Brain pericyte (primary cell): ENCODE measurements at regions not wholly inside any gene's neighbourhood (a gene's known extent, or its start where the extent isn't known, plus 50 kb on each side); places are given as distances from the start of the nearest gene placed in this dataset.

Experiments used
- DNase-seq: peaks from one replicate; pipeline ENCODE4 v3.0.0-alpha.2; 2012; ENCODE audit warnings: low read depth, low spot score

DNA sequence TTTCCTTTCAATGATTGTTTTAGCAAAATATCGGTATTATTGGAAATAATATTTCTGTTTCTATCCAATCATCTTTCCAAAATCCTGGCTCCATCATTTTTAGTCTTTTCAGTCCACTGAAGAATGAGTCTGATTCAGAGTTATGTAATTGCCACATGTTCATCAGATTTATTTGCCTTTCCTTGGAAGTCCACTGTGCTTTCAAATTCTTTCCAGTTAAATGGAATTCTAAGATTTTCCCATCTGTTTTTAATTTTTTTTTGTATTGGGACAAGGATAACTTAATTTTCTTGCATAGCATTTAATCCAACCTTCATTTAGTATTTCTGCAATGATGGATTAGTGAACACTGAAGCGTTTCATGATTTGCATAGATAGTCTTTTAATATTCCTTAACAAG, 521.5 kb upstream of the NRXN1 start:
- no peak for DNase-seq

DNA sequence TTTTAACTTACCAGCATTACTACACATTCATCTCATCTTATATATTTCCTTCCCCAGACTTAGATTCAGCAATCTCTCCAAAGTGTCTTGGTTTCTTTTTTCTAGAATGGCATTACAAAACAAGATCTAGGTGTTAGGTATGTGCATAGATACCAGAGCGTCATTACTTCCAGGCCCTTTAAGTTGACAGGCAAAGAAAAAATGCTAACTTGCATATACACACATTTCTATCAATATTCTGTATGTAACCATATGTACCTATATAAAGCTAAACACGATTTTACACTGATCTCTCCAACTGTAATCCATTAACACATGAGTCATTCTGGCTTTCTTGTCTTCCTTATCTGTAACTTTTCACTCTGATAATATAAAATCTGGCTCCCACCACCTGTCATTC, 503.8 kb upstream of the NRXN1 start:
- no peak for DNase-seq

DNA sequence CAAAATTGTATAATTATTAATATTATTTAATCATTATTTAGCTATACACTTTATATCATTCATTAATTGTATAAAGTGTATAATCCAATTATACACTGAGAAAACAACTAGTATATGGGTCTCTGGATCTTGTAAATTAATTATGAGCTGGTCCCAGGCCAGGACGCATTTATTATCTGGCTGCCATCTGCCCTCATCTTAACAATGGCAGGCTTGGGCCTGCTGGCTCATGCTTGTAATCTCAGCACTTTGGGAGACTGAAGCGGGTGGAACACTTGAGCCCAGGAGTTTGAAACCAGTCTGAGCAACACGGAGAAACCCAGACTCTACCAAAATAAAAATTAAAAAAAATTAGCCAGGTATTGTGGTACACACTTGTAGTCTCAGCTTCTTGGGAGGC, 502.2 kb upstream of the NRXN1 start:
- no peak for DNase-seq

DNA sequence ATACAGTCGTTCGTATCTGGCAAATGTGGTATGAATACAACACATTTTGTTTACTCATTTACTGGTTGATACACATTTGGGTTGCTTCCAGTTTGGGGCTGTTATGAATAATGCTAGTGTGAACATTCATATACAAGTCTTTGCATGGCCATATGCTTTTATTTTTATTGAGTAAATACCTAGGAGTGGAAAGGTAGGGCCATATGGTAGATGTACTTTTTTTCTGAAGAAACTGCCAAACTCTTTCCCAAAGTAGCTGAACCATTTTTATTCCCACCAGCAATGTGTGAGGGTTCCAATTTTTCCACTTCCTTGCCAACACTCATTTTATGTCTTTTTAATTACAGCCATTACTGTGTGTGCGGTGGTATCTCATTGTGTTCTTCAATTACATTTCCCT, 496.2 kb upstream of the NRXN1 start:
- no peak for DNase-seq

DNA sequence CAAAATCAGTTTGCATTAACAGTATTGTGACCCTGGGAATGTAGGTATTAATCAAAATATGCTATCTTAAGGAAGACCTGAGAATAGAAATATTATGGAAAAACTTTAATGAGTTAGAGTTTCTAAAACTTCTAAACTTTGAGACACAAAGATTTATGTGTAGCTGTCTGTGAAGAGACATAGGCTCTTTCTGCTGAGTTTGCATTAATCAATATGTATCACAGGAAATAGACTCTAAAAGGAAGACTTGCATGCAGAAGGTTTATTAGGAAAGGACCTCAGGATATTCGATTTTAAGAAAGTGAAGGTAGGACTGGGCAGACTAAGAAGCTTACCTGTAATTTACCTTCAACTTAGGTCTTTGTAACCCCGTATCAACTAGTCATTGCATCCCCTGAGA, 494.8 kb upstream of the NRXN1 start:
- no peak for DNase-seq

DNA sequence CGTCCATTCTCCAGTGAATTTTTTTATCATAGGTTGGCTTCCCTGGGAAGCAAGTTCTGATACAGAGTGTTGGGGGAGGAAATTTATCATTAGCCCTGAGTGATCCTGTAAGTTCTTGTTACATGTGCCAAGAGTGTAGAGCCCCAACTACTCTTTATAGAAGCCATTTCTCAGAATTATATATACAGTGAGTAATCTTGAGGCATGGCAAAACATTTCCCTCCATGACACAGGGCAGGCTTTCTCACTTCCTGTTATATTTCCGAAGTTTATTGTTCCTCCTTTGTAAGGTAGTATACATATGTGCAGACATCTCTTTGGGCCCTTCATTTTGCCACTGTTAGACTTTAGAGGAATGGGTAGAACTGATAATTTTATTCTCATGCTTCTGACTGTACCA, 484.7 kb upstream of the NRXN1 start:
- no peak for DNase-seq

DNA sequence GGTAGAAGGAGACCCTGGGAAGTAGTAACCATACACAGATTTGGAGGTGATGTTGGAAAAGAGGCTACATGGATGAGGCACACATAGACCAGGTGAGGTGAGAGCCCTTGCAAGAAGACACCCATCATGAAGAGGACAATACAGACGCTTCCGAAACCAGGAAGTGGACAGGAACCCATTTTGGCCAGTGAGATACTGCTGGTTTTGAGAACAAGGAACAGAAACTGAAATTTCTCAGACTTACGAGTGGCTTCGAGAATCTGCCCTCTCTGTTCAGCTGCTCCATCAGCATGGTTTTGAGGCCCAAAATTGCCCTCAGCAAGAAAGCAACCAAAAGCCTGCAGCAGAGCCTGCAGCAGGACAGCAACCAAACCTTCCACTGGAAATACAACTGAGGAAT, 479.1 kb upstream of the NRXN1 start:
- no peak for DNase-seq

DNA sequence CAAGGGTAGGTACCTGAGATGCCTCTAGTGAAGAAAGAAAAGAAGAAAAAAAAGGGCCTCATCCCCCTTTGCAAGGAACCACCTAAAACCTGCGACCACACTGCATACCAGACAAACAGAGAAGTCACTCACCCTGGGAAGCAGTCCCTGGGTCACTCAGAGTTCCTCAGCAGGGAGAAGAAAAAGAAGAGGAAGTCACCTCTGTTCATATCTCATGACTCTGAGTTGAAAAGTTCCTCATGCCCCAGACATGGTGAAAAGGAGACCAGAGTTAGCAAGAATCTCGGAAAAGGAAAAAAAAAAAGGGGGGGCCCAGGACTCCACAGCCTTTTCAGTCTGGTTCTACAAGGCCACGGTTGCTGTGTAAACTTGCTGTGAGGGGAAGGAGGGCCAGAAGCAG, 478.4 kb upstream of the NRXN1 start:
- DNase-seq: no peak

DNA sequence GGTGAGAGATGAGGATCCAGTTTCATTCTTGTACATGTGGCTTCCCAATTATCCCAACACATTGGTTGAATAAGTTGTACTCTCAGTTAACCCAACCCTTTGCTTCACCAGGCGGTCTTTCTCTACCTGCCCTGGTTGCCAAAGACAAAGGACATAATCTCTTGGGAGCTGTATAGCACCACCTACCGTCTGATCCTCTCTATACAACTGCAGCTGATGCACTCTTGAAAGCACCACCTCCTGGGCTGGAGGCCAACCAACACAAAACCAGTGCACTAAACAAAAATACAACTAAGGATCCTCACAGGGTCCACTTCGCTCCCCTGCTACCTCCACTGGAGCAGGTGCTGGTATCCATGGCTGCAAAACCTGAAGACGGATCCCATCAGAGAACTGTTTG, 473.6 kb upstream of the NRXN1 start:
- no peak for DNase-seq

DNA sequence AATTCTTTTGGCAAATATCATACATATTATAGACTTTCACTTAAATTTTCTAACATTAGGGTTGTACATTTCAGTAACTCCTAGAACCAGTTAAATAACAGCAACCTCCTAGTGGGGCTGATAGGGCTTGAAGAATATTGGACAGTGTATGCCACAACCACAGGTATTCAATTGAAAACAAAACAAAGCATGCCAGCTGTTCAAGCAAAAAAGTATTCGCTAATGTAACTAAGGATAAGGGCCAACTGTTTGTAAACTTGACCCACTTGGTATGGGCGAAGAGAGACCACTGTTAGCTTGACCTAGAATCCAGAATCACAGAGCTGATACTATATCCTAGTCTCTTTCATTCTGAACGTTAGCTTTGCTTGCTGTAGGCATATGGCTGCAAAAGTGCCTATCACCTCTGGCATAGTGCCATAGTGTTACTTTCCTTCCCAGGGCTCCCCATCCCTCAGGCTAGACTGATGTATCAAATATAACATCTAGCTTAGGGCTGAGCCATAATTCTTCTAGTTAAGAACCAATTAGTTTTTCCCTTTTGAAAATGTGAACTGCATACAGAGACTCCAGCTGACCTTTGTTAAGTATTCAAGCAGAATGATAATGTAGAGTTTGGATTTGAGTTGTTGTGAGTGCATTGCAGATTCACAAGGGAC, 458.8 kb upstream of the NRXN1 start:
- DNase-seq: no peak

DNA sequence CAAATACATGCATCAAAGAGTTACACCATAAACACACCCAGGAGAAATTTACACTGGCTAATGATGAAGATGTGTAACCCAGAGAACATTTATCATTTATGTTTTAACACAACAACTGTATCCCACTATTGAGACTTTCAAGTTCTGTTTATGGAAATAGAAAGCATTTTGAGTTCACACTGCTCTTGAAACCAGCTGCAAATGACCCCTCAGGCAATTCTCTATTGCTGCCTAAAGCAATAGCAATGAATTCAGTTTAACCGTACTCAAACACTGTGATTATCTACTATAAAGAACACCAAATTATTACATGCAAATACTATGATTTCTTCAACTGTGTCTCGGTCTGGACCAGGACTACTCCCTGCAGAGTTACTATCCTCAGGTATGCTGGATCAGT, 452.7 kb upstream of the NRXN1 start:
- no peak for DNase-seq

DNA sequence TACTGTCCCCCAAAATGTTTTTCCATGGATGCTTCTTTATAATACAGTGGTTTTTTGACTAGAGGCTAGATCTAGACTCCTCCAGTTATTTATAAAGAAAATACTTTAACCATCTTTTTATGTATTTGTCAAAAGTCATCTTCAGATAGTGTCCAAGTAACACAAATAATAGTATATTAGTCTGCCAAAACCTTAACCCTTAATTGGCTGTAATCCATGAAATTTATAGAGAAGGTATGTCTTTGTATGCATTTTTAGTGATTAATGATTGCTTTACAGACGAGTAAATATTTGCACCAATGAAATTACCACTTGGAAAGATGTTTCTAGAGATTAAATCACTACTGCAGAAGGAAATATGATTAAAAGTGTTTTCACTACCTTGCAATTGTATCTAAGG, 451.8 kb upstream of the NRXN1 start:
- no peak for DNase-seq

DNA sequence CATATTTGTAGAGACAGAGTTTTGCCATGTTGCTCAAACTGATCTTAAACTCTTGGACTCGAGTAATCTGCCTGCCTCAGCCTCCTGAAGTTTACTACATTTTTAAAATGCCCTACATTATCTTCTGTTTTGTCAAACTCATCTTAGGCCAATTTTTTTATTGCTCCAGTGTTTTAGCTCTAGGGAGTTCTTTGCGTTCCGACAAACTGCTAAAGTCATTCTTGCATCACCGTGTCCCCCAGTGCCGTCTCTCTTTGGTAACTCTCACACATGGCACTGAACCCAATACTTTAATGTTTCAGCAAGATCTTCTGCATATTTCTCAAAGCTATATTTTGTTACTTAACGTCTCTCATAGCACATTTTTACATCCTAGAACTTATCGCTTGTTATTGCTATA, 440.9 kb upstream of the NRXN1 start:
- no peak for DNase-seq

DNA sequence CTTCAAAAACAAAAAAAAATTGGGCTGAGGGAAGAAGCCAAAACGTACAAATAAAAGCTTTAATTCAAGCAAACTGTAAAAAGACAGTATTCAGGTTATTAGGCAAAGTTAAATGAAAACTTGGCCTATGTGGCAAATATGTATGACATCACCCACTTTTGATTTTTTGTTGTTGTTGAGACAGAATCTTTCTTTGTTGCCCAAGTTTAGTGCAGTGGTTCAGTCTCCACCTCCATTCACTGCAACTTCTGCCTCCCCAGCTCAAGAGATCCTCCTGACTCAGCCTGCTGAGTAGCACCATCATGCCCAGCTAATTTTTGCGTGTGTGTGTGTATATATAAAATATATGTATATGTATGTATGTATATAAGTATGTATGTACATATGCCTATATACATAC, 440.4 kb upstream of the NRXN1 start:
- no peak for DNase-seq

DNA sequence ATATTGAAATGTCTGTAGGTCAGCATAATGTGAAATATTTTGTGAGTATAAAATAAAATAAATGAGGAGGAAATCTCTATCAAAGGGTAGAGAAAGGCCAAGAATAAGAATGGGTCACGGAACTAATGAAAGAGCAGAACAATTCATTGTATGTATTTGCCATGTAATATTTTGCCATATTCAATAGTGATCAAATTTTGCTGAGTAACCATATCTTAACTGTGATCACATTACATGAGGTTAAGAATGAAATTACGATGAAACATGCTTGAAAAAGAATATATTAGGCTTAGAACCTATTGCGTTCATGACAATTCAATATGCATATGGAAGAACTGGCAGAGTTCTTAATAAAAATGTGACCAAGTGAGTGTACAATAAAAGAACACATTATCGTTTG, 437.2 kb upstream of the NRXN1 start:
- no peak for DNase-seq

DNA sequence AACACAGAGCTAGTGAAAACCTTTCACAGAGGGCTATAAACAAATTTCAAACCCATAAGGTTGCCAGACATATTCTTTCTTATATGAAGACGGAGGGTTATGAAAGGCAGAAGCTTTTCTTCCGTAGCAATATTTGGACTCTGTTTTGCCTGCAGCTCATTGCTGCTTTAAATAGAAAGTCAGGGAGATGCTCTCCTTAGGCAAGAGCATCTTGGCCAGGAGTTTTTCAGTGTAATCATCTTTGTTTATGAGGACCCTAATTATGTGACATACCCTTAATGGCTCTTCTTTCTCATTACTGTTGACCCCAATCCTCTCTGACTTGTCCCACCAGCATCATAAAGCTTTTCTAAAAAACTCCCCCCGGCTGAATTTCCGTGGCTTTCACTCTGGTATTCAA, 433.4 kb upstream of the NRXN1 start:
- no peak for DNase-seq

DNA sequence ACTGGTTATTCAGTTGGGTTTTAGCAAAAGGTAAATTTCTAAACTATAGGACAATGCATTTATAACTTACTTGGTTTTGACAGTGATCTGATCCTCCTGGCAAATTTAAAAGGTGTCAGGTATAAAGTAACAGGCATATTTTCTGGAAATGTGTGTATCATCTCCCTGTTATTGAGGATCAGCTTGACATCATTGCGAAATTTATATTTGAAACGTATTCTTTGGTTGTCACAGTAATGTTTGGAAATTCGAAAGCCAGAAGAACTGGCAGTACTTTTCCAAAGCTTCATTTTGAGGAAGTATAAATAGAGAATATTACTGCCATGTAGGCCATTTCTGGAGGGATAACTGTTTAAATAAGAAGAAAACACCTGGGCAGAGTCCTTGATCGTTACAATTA, 422.2 kb upstream of the NRXN1 start:
- DNase-seq: no peak

DNA sequence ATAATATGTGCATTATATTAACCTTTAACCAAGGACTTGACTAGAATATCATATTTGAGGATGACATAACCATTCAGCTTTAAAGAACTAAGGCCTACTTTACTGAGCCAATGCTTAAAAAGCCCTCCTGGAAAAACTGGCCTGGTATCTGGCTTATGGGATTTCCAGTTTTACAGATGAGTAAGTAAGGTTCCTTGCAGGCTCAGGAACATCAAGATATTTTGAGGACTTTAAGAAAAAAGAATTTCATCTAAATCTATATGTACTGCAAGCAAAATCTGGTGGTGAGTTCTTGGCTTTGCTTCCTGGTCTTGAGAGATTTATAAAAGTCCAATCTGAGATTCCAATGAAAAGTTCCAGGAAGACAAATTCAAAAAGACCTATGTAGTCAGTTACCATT, 417.0 kb upstream of the NRXN1 start:
- DNase-seq: no peak

DNA sequence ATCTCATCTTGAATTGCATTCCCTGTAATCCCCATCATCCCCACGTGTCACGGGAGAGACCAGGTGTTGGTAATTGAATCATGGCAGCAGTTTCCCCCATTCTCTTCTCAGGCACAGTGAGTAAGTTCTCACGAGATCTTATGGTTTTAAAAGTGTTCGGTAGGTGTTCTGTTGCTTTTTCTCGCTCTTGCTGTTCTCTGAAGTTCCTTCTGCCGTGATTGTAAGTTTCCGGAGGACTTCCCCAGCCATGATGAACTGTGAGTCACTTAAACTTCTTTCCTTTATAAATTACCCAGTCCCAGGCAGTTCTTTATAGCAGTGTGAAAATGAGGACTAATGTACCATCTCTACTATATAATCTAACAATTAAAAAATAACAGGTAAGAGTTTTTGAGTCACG, 409.9 kb upstream of the NRXN1 start:
- no peak for DNase-seq

DNA sequence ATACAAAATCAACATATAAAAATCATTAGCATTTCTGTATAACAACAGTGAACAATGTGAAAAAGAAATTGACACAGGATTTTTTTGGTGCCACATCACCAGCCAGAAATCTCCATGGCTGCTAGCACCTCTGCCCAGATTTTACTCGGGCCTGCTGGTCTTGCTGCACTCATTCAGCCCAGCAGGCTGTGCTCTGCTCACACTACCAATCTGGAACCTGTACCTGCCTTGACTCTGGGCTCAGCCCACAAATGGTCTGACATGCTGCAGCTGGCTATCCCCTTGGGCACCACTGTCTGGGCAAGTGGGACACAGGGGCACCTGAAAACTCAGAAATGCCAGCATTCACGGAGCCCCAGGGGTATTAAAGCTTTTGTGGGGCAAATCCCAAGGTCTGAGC, 392.5 kb upstream of the NRXN1 start:
- no peak for DNase-seq

DNA sequence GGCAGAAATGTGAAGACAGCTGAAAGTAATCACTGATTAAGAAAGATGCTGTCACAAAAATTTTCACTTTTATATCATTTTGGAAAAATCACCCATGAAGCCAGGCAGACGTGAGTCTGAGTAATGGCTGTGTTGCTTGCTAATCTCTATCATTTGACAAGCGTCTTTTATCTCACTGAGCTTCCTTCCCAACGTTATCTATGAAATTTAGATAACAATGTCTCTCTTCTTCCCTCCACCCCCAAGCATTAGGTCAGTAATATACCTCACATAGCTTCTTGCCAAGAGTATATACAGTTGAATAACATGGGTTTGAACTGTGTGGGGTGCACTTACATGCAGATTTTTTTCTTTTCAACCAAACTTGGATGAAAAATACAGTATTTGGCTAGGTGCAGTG, 388.6 kb upstream of the NRXN1 start:
- DNase-seq: no peak

DNA sequence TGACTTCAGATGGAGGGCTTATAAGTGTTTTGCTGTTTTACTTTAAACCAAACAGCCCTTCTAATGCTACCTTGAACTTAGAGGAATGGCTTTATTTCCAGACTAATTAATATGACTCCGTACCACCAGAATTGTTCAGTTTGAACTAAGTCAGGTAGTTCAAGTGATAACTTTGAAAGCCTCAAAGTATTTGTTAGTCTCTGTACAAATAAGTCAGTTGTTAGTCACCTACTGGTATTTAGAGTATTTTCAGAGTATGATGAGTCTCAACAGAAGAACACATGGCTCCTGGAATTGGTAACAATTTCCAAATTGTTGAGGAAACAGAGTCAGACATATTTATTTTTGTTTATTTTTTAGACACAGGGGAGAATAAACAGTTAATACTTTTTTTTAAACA, 381.8 kb upstream of the NRXN1 start:
- DNase-seq: no peak

DNA sequence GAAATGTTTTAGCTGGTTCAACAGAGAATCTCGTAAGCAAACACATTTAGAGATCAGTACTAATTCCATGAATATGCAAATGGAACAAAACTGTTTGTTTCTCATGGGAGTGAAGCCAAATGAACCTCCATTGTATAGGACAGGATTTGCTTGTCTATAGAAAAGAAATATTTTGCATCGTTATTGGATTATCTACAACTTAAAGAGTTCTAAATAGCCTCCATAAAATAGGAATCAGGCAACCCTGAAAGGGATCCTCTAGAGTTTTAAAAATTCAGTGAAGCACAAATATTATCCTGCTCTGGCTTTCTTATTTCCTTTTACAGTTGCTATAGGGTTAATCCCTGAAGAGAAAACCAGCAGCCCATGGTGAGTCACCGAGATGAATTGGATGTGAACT, 378.4 kb upstream of the NRXN1 start:
- DNase-seq: no peak

DNA sequence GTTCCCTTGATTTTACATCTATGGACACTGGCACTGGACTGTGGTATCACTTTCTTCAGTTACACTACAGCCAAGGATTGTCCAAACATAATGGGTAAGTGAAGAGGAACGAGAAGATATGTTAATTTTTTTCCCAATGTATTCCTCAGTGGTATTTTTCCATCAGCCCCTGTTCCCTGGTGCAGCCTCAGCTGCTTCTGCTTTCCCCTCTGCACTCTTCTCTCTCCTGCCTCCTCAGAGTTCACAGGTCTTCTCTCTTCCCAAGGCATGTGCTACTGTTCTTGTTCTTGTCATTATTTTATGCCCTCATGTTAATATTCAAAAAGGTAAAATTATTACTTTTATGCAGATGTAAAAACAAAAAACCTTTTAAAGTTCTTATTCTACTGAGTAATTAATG, 378.0 kb upstream of the NRXN1 start:
- no peak for DNase-seq

DNA sequence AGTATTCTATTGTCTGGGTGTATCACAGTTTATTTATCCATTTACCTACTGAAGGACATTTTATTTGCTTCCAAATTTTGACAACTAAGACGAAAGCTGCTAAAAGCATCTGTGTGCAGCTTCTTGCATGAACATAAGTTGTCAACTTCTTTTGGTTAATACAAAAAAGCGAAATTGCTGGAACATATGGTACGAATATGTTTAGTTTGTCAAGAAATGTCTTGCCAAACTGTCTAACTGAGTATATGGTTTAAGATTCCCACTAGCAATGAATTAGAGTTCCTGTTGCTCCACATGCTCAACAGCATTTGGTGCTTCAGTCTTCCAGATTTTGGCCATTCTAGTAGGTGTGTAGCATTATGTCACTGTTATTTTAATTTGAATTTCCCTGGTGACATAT, 372.3 kb upstream of the NRXN1 start:
- no peak for DNase-seq
